Neural progenitor cell (in vitro differentiated cells): ENCODE measurements at regions not wholly inside any gene's neighbourhood (a gene's known extent, or its start where the extent isn't known, plus 50 kb on each side); places are given as distances from the start of the nearest gene placed in this dataset.

Experiments
- DNase-seq: peaks from one replicate; pipeline ENCODE4 v3.0.0-alpha.2; 2016; ENCODE audit warnings: low spot score
- H2AFZ ChIP-seq: fragments of 200-600 bp; sonication (generic); replicated peaks from 2 replicates; pipeline ENCODE4 v1.6.1; 2016; ENCODE audit warnings: antibody characterized with exemption
- H3F3A ChIP-seq: fragments of 200-600 bp; sonication (generic); 2 replicates; pipeline ENCODE4 v1.6.1; 2016; ENCODE audit warnings: antibody characterized with exemption, low read depth
- H3K27ac ChIP-seq: fragments of 200-600 bp; sonication (generic); 2 replicates; pipeline ENCODE4 v1.5.1; 2016; ENCODE audit warnings: mild to moderate bottlenecking
- H3K27me3 ChIP-seq: fragments of 200-600 bp; sonication (generic); 2 replicates; pipeline ENCODE4 v1.6.1; 2016; ENCODE audit warnings: mild to moderate bottlenecking, moderate library complexity
- H3K36me3 ChIP-seq: fragments of 200-600 bp; sonication (generic); 2 replicates; pipeline ENCODE4 v1.5.1; 2016
- H3K4me1 ChIP-seq: fragments of 200-600 bp; sonication (generic); 2 replicates; pipeline ENCODE4 v1.6.1; 2016; ENCODE audit warnings: mixed run types
- H3K4me2 ChIP-seq: fragments of 200-600 bp; sonication (generic); 2 replicates; pipeline ENCODE4 v1.6.1; 2016
- H3K4me3 ChIP-seq: fragments of 200-600 bp; sonication (generic); 2 replicates; pipeline ENCODE4 v1.5.1; 2016
- H3K79me2 ChIP-seq: fragments of 200-600 bp; sonication (generic); 2 replicates; pipeline ENCODE4 v1.6.1; 2016; ENCODE audit warnings: low read depth
- H3K9ac ChIP-seq: fragments of 200-600 bp; sonication (generic); 2 replicates; pipeline ENCODE4 v1.6.1; 2016
- H3K9me3 ChIP-seq: fragments of 200-600 bp; sonication (generic); 2 replicates; pipeline ENCODE4 v1.5.1; 2016; ENCODE audit warnings: low read depth
- H4K20me1 ChIP-seq: fragments of 200-600 bp; sonication (generic); 2 replicates; pipeline ENCODE4 v1.6.1; 2016; ENCODE audit warnings: low read depth
- H3K27ac Mint-ChIP-seq: 3 replicates; pipeline ENCODE4 v1.8.0; 2021; ENCODE audit warnings: mixed read lengths
- H3K27me3 Mint-ChIP-seq: 2 replicates; pipeline ENCODE4 v1.8.0; 2022; ENCODE audit warnings: low read depth, mild to moderate bottlenecking, inconsistent platforms, moderate library complexity, mixed read lengths; ENCODE audit not compliant: insufficient read depth
- H3K36me3 Mint-ChIP-seq: 3 replicates; pipeline ENCODE4 v1.8.0; 2021; ENCODE audit warnings: mixed read lengths
- H3K4me1 Mint-ChIP-seq: 3 replicates; pipeline ENCODE4 v1.8.0; 2021; ENCODE audit warnings: mixed read lengths
- H3K4me3 Mint-ChIP-seq: 3 replicates; pipeline ENCODE4 v1.8.0; 2021; ENCODE audit warnings: mild to moderate bottlenecking, moderate library complexity, mixed read lengths
- H3K9me3 Mint-ChIP-seq: 3 replicates; pipeline ENCODE4 v1.8.0; 2020; ENCODE audit warnings: mixed read lengths
- EZH2 ChIP-seq: fragments of 200-600 bp; sonication (generic); IDR thresholded peaks from 2 replicates; pipeline ENCODE4 v1.6.1; 2017; ENCODE audit warnings: antibody characterized with exemption, mild to moderate bottlenecking, moderate library complexity
- EZH2phosphoT487 ChIP-seq: fragments of 200-600 bp; sonication (generic); IDR thresholded peaks from 2 replicates; pipeline ENCODE4 v1.6.1; 2017; ENCODE audit warnings: antibody characterized with exemption
- TF ChIP-seq, protein P1 (sequence below): fragments of 200-600 bp; sonication (generic); IDR thresholded peaks from 2 replicates; pipeline ENCODE4 v1.5.1; 2017; ENCODE audit warnings: antibody characterized with exemption, mild to moderate bottlenecking

DNA sequence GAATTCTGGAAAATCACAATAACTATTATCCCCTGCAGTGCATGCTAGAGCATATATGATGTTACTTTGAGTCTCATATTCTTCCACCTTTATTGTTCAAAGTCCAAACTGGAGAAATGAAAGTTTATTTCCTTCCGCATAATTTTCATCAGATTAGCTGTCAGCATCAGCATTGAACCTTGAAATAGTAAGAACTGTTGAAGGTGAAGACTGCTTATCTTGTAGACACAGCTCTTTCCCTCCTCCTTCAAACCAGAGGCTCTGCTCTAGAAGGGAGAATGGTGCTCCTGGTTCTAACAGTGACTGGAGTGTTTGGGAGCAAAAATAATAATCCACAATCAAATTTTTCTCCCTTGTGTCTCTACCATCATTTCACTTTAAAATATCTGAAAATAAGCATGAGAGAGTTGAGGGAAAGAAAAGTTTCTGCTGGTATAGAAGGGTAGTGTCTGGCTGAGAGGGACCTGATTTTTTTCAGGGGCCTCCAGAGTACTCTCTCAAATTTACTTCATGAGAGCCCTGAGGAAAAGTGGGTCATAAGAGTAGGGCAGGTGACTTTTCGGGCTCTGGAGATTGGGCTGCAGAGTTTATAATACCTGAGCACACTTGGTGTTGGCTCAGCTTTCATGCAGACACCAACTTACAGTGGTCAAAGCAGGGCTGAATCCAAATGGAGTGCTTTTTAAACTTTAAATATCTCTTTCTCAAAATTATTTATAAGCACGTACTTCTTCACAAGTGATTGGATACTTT lies 170.4 kb downstream of the ZDHHC21 start:
- H3K4me3 ChIP-seq: no peak overlapping the region
- H3K27me3 Mint-ChIP-seq: peaks cover 6% of the 10 kb centered on the region
- H3K79me2 ChIP-seq: no peaks in the 10 kb centered on the region
- no peaks in the 10 kb centered on the region for H4K20me1 ChIP-seq
- H3K9me3 Mint-ChIP-seq: no peaks in the 10 kb centered on the region
- H3K4me2 ChIP-seq: no peak overlapping the region
- H3K27me3 ChIP-seq: no peaks in the 10 kb centered on the region
- H3K9ac ChIP-seq: no peak overlapping the region
- no peak overlapping the region for H3K27ac ChIP-seq
- H3K36me3 ChIP-seq: no peaks in the 10 kb centered on the region
- no peak overlapping the region for H2AFZ ChIP-seq
- H3K4me3 Mint-ChIP-seq: no peak overlapping the region
- no peak for DNase-seq
- H3F3A ChIP-seq: no peaks in the 10 kb centered on the region
- H3K4me1 Mint-ChIP-seq: no peaks in the 10 kb centered on the region
- H3K4me1 ChIP-seq: no peaks in the 10 kb centered on the region
- TF ChIP-seq, protein P1, sequence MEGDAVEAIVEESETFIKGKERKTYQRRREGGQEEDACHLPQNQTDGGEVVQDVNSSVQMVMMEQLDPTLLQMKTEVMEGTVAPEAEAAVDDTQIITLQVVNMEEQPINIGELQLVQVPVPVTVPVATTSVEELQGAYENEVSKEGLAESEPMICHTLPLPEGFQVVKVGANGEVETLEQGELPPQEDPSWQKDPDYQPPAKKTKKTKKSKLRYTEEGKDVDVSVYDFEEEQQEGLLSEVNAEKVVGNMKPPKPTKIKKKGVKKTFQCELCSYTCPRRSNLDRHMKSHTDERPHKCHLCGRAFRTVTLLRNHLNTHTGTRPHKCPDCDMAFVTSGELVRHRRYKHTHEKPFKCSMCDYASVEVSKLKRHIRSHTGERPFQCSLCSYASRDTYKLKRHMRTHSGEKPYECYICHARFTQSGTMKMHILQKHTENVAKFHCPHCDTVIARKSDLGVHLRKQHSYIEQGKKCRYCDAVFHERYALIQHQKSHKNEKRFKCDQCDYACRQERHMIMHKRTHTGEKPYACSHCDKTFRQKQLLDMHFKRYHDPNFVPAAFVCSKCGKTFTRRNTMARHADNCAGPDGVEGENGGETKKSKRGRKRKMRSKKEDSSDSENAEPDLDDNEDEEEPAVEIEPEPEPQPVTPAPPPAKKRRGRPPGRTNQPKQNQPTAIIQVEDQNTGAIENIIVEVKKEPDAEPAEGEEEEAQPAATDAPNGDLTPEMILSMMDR: no peak
- TF ChIP-seq EZH2: no peak
- no peak for TF ChIP-seq EZH2phosphoT487
- H3K27ac Mint-ChIP-seq: no peak overlapping the region
- H3K9me3 ChIP-seq: no peaks in the 10 kb centered on the region
- no peaks in the 10 kb centered on the region for H3K36me3 Mint-ChIP-seq

DNA sequence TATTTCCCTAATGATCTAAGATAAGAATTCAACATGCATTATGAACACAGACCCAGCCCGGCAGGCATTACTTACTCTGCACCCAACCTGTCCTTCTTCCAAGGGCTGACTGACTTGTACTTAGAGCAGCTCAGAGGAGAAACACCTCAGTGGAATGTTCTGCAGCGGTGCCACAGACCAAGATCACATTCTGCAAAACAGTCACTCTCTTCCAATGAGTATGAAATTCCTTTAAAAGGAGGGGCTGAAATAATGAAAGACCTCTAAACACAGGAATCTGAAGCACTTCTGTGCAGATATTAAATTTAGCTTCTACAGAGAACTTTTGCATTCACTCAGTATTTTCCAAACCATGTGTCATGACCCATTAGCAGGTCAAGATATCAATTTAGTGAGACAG lies 172.9 kb downstream of the ZDHHC21 start:
- Histone ChIP-seq H4K20me1 (no peaks in the 10 kb centered on the region), H3K27ac (no peak overlapping the region), H3K36me3 (no peaks in the 10 kb centered on the region), H3K79me2 (no peaks in the 10 kb centered on the region), H3K27me3 (no peaks in the 10 kb centered on the region), H3F3A (no peaks in the 10 kb centered on the region), H3K4me1 (peaks cover 20% of the 10 kb centered on the region), H3K9ac (no peak overlapping the region), H2AFZ (no peak overlapping the region), H3K4me2 (no peak overlapping the region), H3K4me3 (no peak overlapping the region), H3K9me3 (no peaks in the 10 kb centered on the region)
- no peak overlapping the region for H3K4me3 Mint-ChIP-seq
- peaks cover 6% of the 10 kb centered on the region for H3K27me3 Mint-ChIP-seq
- TF ChIP-seq EZH2 (no peak), EZH2phosphoT487 (no peak)
- TF ChIP-seq, protein P1: no peak
- DNase-seq: no peak
- H3K9me3 Mint-ChIP-seq: no peaks in the 10 kb centered on the region
- H3K27ac Mint-ChIP-seq: no peak overlapping the region
- no peaks in the 10 kb centered on the region for H3K36me3 Mint-ChIP-seq
- H3K4me1 Mint-ChIP-seq: no peaks in the 10 kb centered on the region

DNA sequence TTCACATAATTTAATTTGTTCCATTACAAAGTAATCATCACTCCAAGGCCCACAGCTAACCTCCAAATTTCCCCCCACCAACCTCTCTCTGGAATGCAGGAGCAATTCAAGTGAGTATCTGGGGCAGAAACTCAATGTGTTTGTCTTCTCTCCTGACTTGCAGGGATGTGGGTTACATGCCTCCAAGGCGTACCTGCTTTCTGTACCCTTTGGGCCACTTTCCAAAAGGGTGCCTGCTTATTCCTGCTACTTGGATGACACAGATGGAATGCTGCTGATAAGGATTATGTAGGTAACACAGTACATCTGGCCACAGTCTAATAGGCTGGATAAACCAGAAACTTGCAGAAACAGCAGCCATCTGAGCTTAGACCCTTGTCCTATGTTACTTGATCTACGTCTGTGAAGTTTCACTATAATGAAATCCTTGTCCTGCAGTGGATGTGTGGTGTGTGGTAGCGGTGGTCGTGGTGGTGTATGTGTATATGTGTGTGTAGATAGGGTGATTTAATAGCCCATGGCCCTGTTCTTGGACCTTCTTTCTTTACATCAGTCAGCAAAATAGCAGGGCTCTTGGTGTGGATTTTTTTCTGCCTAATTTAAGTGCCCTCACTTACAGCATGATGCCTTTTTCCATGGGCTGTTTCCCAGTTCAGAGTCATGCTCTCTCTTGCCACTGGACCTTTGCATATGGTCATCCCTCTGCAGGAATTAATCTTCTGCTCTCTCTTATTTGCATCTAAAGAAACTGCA lies 175.9 kb downstream of the ZDHHC21 start:
- no peak overlapping the region for H3K27ac Mint-ChIP-seq
- DNase-seq: no peak
- Histone ChIP-seq H3K27me3 (no peaks in the 10 kb centered on the region), H3K4me1 (peaks cover 20% of the 10 kb centered on the region), H3K36me3 (no peaks in the 10 kb centered on the region), H3F3A (no peaks in the 10 kb centered on the region), H3K9ac (no peak overlapping the region), H3K27ac (no peak overlapping the region), H2AFZ (no peak overlapping the region), H3K9me3 (no peaks in the 10 kb centered on the region), H3K4me2 (no peak overlapping the region), H3K79me2 (no peaks in the 10 kb centered on the region), H4K20me1 (no peaks in the 10 kb centered on the region), H3K4me3 (no peak overlapping the region)
- no peaks in the 10 kb centered on the region for H3K9me3 Mint-ChIP-seq
- no peaks in the 10 kb centered on the region for H3K36me3 Mint-ChIP-seq
- TF ChIP-seq EZH2phosphoT487 (no peak), EZH2 (no peak)
- TF ChIP-seq, protein P1: no peak
- H3K27me3 Mint-ChIP-seq: peaks cover 3% of the 10 kb centered on the region
- H3K4me1 Mint-ChIP-seq: no peaks in the 10 kb centered on the region
- no peak overlapping the region for H3K4me3 Mint-ChIP-seq
